GM19328 (cell line): ENCODE measurements at regions not wholly inside any gene's neighbourhood (a gene's known extent, or its start where the extent isn't known, plus 50 kb on each side); places are given as distances from the start of the nearest gene placed in this dataset.
"Not testable (repeated sequence)": the region's sequence is repeated elsewhere in the genome, so short reads cannot be mapped to it uniquely, and the experiment has no call there.

ENCODE experiments used
- ATAC-seq: cut with Tn5 transposase; IDR thresholded peaks from one replicate; pipeline ENCODE4 v1.9.1; 2021; ENCODE audit warnings: mild to moderate bottlenecking, moderate library complexity; ENCODE audit not compliant: unreplicated experiment

- no peak for ATAC-seq
These were observed 135.4 kb downstream of the HMHB1 start for GRCh38 chr5:143947313-143947712.

- no peak for ATAC-seq
These were observed 140.8 kb downstream of the HMHB1 start for GRCh38 chr5:143952809-143953208.

DNA sequence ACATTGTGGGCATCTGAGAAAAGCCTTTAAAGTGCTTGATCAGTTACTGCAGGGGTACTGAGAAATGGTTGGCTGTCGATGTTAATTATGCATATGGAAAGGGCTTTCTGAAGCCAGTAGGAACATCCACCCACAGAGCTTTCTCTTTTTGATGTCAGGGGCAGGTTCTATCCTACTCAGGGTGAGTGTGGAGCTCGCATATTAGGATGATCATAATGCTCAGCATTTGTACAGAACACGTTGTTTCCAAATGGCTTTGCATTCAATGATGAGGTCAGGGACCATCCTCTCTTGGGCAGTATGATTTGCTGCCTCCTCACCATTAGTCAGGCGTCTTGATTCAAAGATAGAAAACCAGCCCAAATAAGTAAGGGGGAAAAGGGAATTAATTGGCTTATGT is 141.9 kb downstream of the HMHB1 start:
- ATAC-seq, result no peak

GRCh38 chr5:143955141-143955540 is 143.2 kb downstream of the HMHB1 start:
- no peak for ATAC-seq

DNA sequence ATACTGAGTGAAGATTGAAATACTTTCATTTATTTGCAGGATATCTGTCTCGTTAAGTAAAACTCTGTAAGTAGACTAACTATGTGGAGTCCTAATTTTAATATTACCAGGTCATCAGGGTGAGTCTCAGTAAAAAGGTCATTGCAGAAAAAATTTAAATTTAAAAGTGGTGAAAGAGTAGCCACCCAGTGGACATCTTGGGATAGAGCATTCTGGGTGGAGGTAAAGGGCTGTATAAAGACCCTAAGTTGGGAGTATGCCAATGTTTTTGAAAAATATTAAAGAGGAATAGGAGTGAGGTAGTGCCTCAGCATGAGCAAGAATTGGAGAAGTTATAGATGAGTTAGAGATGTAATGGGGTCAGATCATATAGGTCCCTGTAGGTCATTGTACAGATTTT is 145.5 kb downstream of the HMHB1 start:
- no peak for ATAC-seq

GRCh38 chr5:143962201-143962600 is 150.2 kb downstream of the HMHB1 start:
- ATAC-seq, result no peak

DNA sequence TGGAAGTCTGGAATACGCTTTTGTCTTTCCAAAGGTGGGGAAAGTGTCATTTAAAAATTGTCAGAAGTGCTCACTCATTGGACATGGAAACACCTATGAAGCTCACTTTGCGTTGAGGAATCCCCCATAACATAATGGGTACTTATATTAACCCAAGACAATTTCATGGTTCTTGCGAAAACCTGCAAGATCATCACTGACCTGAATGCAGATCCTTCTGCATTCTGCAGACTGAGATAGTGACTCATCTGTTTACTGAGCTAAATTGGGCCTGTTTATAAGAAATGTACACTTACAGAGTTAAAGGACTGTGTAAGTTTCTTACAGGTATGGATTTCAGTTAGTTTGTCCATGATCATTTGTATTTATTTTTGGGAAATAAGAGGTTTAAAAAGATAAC is 153.0 kb downstream of the HMHB1 start:
- no peak for ATAC-seq

GRCh38 chr5:143966280-143966679 is 154.3 kb downstream of the HMHB1 start:
- no peak for ATAC-seq

- ATAC-seq, result no peak
These were observed 156.3 kb downstream of the HMHB1 start for GRCh38 chr5:143968071-143968878.

DNA sequence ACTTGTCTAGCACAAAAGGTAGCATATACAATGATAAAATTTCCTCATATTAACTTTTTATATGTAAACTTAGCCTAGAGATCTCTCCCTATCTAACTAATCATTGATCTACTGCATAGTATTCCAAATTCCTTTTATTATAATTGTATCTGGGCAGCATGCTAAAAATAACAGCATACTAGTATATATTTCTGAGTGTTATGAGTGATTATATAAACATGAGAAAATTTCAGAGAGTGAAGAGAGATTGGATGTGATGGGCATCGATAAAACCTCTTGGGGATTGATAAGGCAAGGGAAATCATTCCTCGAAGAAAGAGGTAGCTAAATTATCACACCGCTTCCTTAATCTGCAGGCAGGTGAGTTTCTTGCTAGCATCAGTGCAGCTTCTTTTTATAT is 158.2 kb downstream of the HMHB1 start:
- ATAC-seq, result no peak

- ATAC-seq, result no peak
These were observed 160.1 kb downstream of the HMHB1 start for GRCh38 chr5:143972068-143972467.

- ATAC-seq, result no peak
These were observed 164.1 kb downstream of the HMHB1 start for GRCh38 chr5:143976055-143976454.

- ATAC-seq, result no peak
These were observed 166.0 kb downstream of the HMHB1 start for GRCh38 chr5:143977891-143978461.

DNA sequence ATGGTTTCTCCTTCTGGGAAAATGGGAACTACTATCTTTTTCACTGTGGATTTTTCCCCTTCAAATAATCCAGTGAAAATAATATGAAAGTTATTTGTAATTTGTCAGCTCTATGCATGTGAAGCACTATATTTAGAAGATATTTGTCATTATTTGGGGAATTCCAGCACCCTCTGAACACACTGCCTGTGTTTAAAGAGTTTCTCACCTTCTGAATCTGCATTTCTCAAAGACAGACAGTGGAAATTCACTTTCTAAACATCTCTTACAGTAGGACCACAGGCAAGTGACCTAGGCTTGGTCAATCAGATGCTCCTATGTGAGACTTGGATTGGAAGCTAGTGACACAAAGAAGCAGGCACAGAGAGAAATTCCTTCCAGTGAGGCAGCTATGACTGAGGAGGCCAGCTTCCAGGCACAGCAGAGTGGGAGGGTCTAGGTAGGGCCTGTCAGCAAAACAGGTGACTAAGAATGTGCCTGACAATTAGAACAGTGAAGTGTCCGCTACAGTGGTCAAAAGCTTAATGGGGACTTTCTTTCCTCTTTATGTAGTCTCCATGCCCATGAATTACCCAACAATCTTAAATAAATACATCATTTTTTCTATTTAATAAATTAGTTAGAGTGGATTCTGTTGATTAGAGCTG is 167.2 kb downstream of the HMHB1 start:
- ATAC-seq, result no peak

DNA sequence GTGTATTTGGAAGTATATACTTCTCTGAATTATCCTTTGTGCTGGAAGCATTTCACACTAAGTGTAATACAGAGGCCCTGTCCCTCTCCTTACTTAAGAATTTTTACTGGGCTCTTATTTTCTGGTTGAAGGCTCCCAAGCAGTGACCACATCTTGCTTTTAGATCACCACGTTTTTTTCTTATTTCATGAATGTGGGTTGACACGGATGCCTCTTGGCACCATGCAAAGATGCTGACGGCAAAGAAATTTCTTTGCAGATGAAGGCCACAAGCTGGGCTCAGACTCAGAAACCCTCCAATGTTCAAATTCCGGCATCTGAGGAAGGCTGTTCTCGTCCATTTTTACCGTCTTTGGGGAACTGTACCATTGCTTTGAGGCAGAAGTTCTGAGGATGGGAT is 168.5 kb downstream of the HMHB1 start:
- no peak for ATAC-seq

- not testable (repeated sequence) for ATAC-seq
These were observed 171.0 kb downstream of the HMHB1 start for GRCh38 chr5:143982957-143983356.

DNA sequence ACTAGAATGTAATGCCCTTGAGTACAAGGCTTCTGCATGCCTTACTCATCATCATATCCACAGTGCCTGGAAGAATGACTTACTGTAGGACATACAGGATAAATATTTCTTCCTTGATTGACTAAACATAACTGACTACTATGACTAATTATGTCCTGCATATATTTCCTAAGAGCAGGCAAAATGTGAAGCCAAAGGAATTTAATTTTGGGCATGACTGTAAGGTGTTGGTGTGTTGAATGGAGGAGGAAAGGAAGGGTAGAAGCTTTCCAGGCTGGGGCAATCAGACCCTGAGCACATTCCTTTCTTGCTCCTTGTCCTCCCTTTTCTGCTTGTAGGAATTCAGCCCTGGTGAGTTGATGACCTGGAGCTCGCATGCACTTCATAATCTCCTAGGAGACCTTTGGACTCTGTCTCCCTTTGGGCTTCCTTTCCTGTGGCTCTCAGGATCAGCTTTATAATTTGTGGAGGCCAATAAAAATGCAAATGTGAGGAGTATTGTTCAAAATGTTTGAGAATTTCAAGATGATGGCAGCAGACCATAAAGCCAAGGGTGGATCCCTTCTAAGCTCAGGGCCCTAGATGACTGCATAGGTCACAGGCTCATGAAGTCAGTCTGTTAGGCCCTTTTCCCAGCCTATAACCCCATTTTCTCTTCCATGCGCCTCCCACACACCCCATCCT is 174.0 kb downstream of the HMHB1 start:
- ATAC-seq, result no peak

- no peak for ATAC-seq
These were observed 174.7 kb downstream of the HMHB1 start for GRCh38 chr5:143986516-143987212.

- no peak for ATAC-seq
These were observed 175.3 kb downstream of the HMHB1 start for GRCh38 chr5:143987264-143987663.

GRCh38 chr5:143987751-143988560 is 176.0 kb downstream of the HMHB1 start:
- no peak for ATAC-seq
